ENCODE measurements at regions not wholly inside any gene's neighbourhood (a gene's known extent, or its start where the extent isn't known, plus 50 kb on each side); places are given as distances from the start of the nearest gene placed in this dataset.

- TF ChIP-seq ZC3H10 (CRISPR knock-in tag; IDR thresholded peaks at IDR 0.05) = no peak
- TF ChIP-seq GLIS3 (CRISPR knock-in tag; IDR thresholded peaks at IDR 0.05) = no peak
- TF ChIP-seq, protein P1, sequence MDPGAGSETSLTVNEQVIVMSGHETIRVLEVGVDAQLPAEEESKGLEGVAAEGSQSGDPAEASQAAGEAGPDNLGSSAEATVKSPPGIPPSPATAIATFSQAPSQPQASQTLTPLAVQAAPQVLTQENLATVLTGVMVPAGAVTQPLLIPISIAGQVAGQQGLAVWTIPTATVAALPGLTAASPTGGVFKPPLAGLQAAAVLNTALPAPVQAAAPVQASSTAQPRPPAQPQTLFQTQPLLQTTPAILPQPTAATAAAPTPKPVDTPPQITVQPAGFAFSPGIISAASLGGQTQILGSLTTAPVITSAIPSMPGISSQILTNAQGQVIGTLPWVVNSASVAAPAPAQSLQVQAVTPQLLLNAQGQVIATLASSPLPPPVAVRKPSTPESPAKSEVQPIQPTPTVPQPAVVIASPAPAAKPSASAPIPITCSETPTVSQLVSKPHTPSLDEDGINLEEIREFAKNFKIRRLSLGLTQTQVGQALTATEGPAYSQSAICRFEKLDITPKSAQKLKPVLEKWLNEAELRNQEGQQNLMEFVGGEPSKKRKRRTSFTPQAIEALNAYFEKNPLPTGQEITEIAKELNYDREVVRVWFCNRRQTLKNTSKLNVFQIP (CRISPR knock-in tag; IDR thresholded peaks at IDR 0.05; ENCODE audit: borderline replicate concordance, low read depth) = no peak
- TF ChIP-seq RARB (CRISPR knock-in tag; IDR thresholded peaks at IDR 0.05) = no peak
Measured at GRCh38 chr5:114099161-114099560, 262.7 kb upstream of the KCNN2 start.

Data from SK-N-SH treated with all-trans-retinoic acid at 6 μM for 48 hours (cell line).